ENCODE measurements at regions not wholly inside any gene's neighbourhood (a gene's known extent, or its start where the extent isn't known, plus 50 kb on each side); places are given as distances from the start of the nearest gene placed in this dataset.

GRCh38 chr4:181755846-181756245 is 487.4 kb upstream of the TENM3 start:
- DNase-seq, result no peak
- H3K36me3 ChIP-seq (replicated peaks in 1 of 2; ENCODE audit: control insufficient read depth in 1 of 2, insufficient read depth in 2 of 2, low read length in 2 of 2), result no peaks in the 10 kb centered on the region
- Mint-ChIP-seq H3K27me3 (ENCODE audit: low read depth in 3 of 3) (no peaks in the 10 kb centered on the region), H3K4me1 (no peaks in the 10 kb centered on the region), H3K9me3 (peaks cover 0 to 10% (median 0%) of the 10 kb centered on the region in 7 donors), H3K4me3 (no peak overlapping the region), H3K36me3 (no peaks in the 10 kb centered on the region), H3K27ac (no peak overlapping the region)
- H3K4me2 ChIP-seq (replicated peaks; ENCODE audit: extremely low read depth, low read length, poor library complexity, severe bottlenecking), result no peak overlapping the region
- H4K20me1 ChIP-seq (ENCODE audit: insufficient read depth, low read length), result no peaks in the 10 kb centered on the region
- no peak overlapping the region for H3K27ac ChIP-seq (ENCODE audit: low read depth in 1 of 2, low read length in 2 of 2)
- intact Hi-C loops (cut with micrococcal nuclease), result no loop called here
- no peak for TF ChIP-seq CTCF (IDR thresholded peaks at IDR 0.05)
- H3K9me3 ChIP-seq (replicated peaks in 1 of 2; ENCODE audit: control insufficient read depth in 1 of 2, insufficient read depth in 1 of 2, low read length in 2 of 2), result peaks cover 0 to 4% of the 10 kb centered on the region in 2 donors
- H3K4me1 ChIP-seq (ENCODE audit: control insufficient read depth in 1 of 2, insufficient read depth in 2 of 2, low read length in 2 of 2), result no peaks in the 10 kb centered on the region
- no peaks in the 10 kb centered on the region for H3K27me3 ChIP-seq (ENCODE audit: control insufficient read depth in 2 of 2, insufficient read depth in 2 of 2, low read length in 2 of 2)
- H3K4me3 ChIP-seq (replicated peaks in 1 of 3; ENCODE audit: low read depth in 2 of 3, low read length in 3 of 3), result no peak overlapping the region
- H3K79me2 ChIP-seq (ENCODE audit: insufficient read depth, low read length), result no peaks in the 10 kb centered on the region
- H3K9ac ChIP-seq (ENCODE audit: insufficient read depth, low read length, poor library complexity, severe bottlenecking), result no peak overlapping the region
- WGBS (ENCODE audit: insufficient coverage), result 92% methylated on average over 2 of the region's 5 CpGs
- no peak overlapping the region for H2AFZ ChIP-seq (ENCODE audit: insufficient read depth, low read depth, low read length, poor library complexity, severe bottlenecking)

- Histone ChIP-seq H3K27me3 (ENCODE audit: control insufficient read depth in 2 of 2, insufficient read depth in 2 of 2, low read length in 2 of 2) (no peaks in the 10 kb centered on the region), H3K4me1 (ENCODE audit: control insufficient read depth in 1 of 2, insufficient read depth in 2 of 2, low read length in 2 of 2) (no peaks in the 10 kb centered on the region), H3K4me2 (replicated peaks; ENCODE audit: extremely low read depth, low read length, poor library complexity, severe bottlenecking) (no peak overlapping the region), H4K20me1 (ENCODE audit: insufficient read depth, low read length) (no peaks in the 10 kb centered on the region), H3K4me3 (replicated peaks in 1 of 3; ENCODE audit: low read depth in 2 of 3, low read length in 3 of 3) (no peak overlapping the region), H3K9ac (ENCODE audit: insufficient read depth, low read length, poor library complexity, severe bottlenecking) (no peak overlapping the region), H3K27ac (ENCODE audit: low read depth in 1 of 2, low read length in 2 of 2) (no peak overlapping the region), H3K9me3 (replicated peaks in 1 of 2; ENCODE audit: control insufficient read depth in 1 of 2, insufficient read depth in 1 of 2, low read length in 2 of 2) (peaks cover 0 to 4% of the 10 kb centered on the region in 2 donors), H2AFZ (ENCODE audit: insufficient read depth, low read depth, low read length, poor library complexity, severe bottlenecking) (no peak overlapping the region), H3K36me3 (replicated peaks in 1 of 2; ENCODE audit: control insufficient read depth in 1 of 2, insufficient read depth in 2 of 2, low read length in 2 of 2) (no peaks in the 10 kb centered on the region), H3K79me2 (ENCODE audit: insufficient read depth, low read length) (no peaks in the 10 kb centered on the region)
- no peaks in the 10 kb centered on the region for H3K36me3 Mint-ChIP-seq
- H3K4me1 Mint-ChIP-seq, result no peaks in the 10 kb centered on the region
- no peak overlapping the region for H3K27ac Mint-ChIP-seq
- intact Hi-C loops (cut with micrococcal nuclease), result no loop called here
- WGBS (ENCODE audit: insufficient coverage), result 70% methylated on average over 3 of the region's 5 CpGs
- H3K9me3 Mint-ChIP-seq, result peaks cover 0 to 7% (median 0%) of the 10 kb centered on the region in 7 donors
- H3K27me3 Mint-ChIP-seq (ENCODE audit: low read depth in 3 of 3), result no peaks in the 10 kb centered on the region
- DNase-seq, result no peak
- no peak for TF ChIP-seq CTCF (IDR thresholded peaks at IDR 0.05)
- no peak overlapping the region for H3K4me3 Mint-ChIP-seq
Observed at GRCh38 chr4:181756451-181757095, 486.6 kb upstream of the TENM3 start.

Data from CD14-positive monocyte (primary cell).